Transverse colon (tissue), 4 donors: ENCODE measurements at regions not wholly inside any gene's neighbourhood (a gene's known extent, or its start where the extent isn't known, plus 50 kb on each side); places are given as distances from the start of the nearest gene placed in this dataset.

ENCODE experiments used
- DNase-seq: peaks from one replicate; pipeline ENCODE4 v3.0.0-alpha.2; 2019
- H3K27ac ChIP-seq, 4 donors: fragments of 200-600 bp; sonication (generic); 2 replicates each; pipeline ENCODE4 v1.5.1; 2016 to 2018; ENCODE audit warnings: inconsistent platforms in 4 of 4
- H3K27me3 ChIP-seq: fragments of 200-600 bp; sonication (generic); 2 replicates; pipeline ENCODE4 v1.5.1; 2017; ENCODE audit warnings: inconsistent platforms
- H3K36me3 ChIP-seq, 4 donors: fragments of 200-600 bp; sonication (generic); 2 replicates each; pipeline ENCODE4 v1.5.1; 2017 to 2019; ENCODE audit warnings: inconsistent platforms in 4 of 4
- H3K4me1 ChIP-seq, 4 donors: fragments of 200-600 bp; sonication (generic); 2 replicates each; pipeline ENCODE4 v1.5.1; 2017 to 2020; ENCODE audit warnings: inconsistent platforms in 4 of 4
- H3K4me3 ChIP-seq, 4 donors: fragments of 200-600 bp; sonication (generic); 1 replicate in 1 of 4; 2 replicates in 3 of 4; pipeline versions ENCODE4 v1.5.1 to v1.6.1; 2017 to 2019; ENCODE audit warnings: inconsistent platforms in 4 of 4
- H3K9me3 ChIP-seq, 2 donors: fragments of 200-600 bp; sonication (generic); 2 replicates each; pipeline ENCODE4 v1.5.1; 2017 to 2019; ENCODE audit warnings: inconsistent platforms in 2 of 2
- CTCF ChIP-seq, 5 experiments: fragments of 200-600 bp in 3 of 5; fragments of 450-650 bp in 2 of 5; sonication (generic) in 3 of 5; IDR thresholded peaks; 1 replicate in 2 of 5; 2 replicates in 3 of 5; pipeline ENCODE4 v1.5.1; 2016 to 2017; ENCODE audit warnings: antibody characterized with exemption in 5 of 5, inconsistent platforms in 3 of 5, mild to moderate bottlenecking in 2 of 5, moderate library complexity in 1 of 5
- EP300 ChIP-seq: sonication (generic); formaldehyde crosslinking; IDR thresholded peaks from one replicate; pipeline ENCODE4 v1.6.1; 2017; ENCODE audit warnings: antibody characterized with exemption, low read depth
- POLR2A ChIP-seq: fragments of 450-650 bp; IDR thresholded peaks from one replicate; pipeline ENCODE4 v1.6.1; 2016; ENCODE audit warnings: antibody characterized with exemption, mild to moderate bottlenecking, moderate library complexity
- POLR2AphosphoS5 ChIP-seq, 3 donors: sonication (generic); formaldehyde crosslinking; IDR thresholded peaks; one replicate each; pipeline ENCODE4 v1.6.1; 2016; ENCODE audit warnings: antibody characterized with exemption in 3 of 3
- WGBS, 2 donors: methylation state at CpG; one replicate each; pipeline ENCODE4 v1.1.5; 2018; ENCODE audit warnings: low coverage in 1 of 2; 5-methylcytosine and 5-hydroxymethylcytosine counted together
- in situ Hi-C, 4 donors: fragments of 200-750 bp; cut with MboI; loops; one replicate each; pipeline versions ENCODE4 v1.15.0 to v1.15.1; 2017; ENCODE audit warnings: low sequenced_read_pairs in 3 of 4, low pct_ligation_motif_present in 1 of 4, low pct_unique_long_range_greater_than_20kb in 1 of 4
- intact Hi-C: fragments of 100-400 bp; cut with DNase I; formaldehyde crosslinking; loops from one replicate; pipeline ENCODE4 v1.15.1; 2023; ENCODE audit warnings: low total_unique reads

- Histone ChIP-seq H3K27me3 (no peaks in the 10 kb centered on the region), H3K36me3 (no peaks in the 10 kb centered on the region), H3K4me1 (no peaks in the 10 kb centered on the region), H3K9me3 (no peaks in the 10 kb centered on the region), H3K4me3 (no peak overlapping the region), H3K27ac (no peak overlapping the region)
- TF ChIP-seq EP300, result no peak
- TF ChIP-seq POLR2A, result no peak
- TF ChIP-seq CTCF (IDR thresholded peaks at IDR 0.05), result no peak
- no peak for TF ChIP-seq POLR2AphosphoS5 (IDR thresholded peaks at IDR 0.05)
- no peak for DNase-seq
- WGBS, 2 donors, result 75 to 87% methylated on average over 5 of the region's 5 CpGs
- intact Hi-C loops (no loop called here), in situ Hi-C loops (no loop called here)
Observed at GRCh38 chr17:70610161-70610560, 440.8 kb downstream of the KCNJ2 start.

DNA sequence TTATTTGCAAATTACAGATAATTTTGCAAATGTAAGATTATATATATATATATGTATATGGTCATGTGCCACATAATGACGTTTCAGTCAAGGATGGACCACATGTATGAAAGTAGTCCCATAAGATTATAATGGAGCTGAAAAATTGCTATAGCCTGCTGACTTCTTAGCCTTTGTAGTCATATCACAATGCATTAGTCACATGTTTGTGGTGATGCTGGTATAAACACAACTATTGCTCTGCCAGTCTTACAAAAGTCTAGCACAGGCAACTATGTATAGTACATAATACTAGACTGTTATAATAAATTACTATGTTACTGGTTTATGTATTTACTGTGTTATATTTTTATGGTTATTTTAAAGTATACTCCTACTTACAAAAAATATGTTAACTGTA lies 444.3 kb downstream of the KCNJ2 start:
- Histone ChIP-seq H3K4me3 (no peak overlapping the region), H3K4me1 (no peaks in the 10 kb centered on the region), H3K36me3 (no peaks in the 10 kb centered on the region), H3K9me3 (no peaks in the 10 kb centered on the region), H3K27me3 (no peaks in the 10 kb centered on the region), H3K27ac (no peak overlapping the region)
- intact Hi-C loops (no loop called here), in situ Hi-C loops (no loop called here)
- no peak for TF ChIP-seq POLR2A
- no peak for TF ChIP-seq CTCF (IDR thresholded peaks at IDR 0.05)
- TF ChIP-seq EP300, result no peak
- no peak for TF ChIP-seq POLR2AphosphoS5 (IDR thresholded peaks at IDR 0.05)
- 65 to 80% methylated on average over 1 of the region's 1 CpG for WGBS, 2 donors
- no peak for DNase-seq

- no peaks in the 10 kb centered on the region for H3K9me3 ChIP-seq
- H3K36me3 ChIP-seq, result no peaks in the 10 kb centered on the region
- intact Hi-C loops (no loop called here), in situ Hi-C loops (no loop called here)
- DNase-seq, result no peak
- H3K4me3 ChIP-seq, result no peak overlapping the region
- H3K4me1 ChIP-seq, result no peaks in the 10 kb centered on the region
- no peaks in the 10 kb centered on the region for H3K27me3 ChIP-seq
- TF ChIP-seq EP300 (no peak), POLR2A (no peak), CTCF (IDR thresholded peaks at IDR 0.05) (no peak), POLR2AphosphoS5 (IDR thresholded peaks at IDR 0.05) (no peak)
- H3K27ac ChIP-seq, result no peak overlapping the region
- 74 to 88% methylated on average over 2 of the region's 2 CpGs for WGBS, 2 donors
Observed at GRCh38 chr17:70615831-70616230, 446.5 kb downstream of the KCNJ2 start.

GRCh38 chr17:70618641-70619040 lies 449.3 kb downstream of the KCNJ2 start:
- no peak overlapping the region for H3K4me3 ChIP-seq
- no peak for DNase-seq
- intact Hi-C loops (no loop called here), in situ Hi-C loops (no loop called here)
- 76 to 78% methylated on average over 4 of the region's 4 CpGs for WGBS, 2 donors
- H3K36me3 ChIP-seq, result no peaks in the 10 kb centered on the region
- TF ChIP-seq POLR2AphosphoS5 (IDR thresholded peaks at IDR 0.05) (no peak), CTCF (IDR thresholded peaks at IDR 0.05) (no peak), POLR2A (no peak), EP300 (no peak)
- H3K27me3 ChIP-seq, result no peaks in the 10 kb centered on the region
- peaks cover 0 to 6% (median 0%) of the 10 kb centered on the region in 4 donors for H3K4me1 ChIP-seq
- no peaks in the 10 kb centered on the region for H3K9me3 ChIP-seq
- H3K27ac ChIP-seq, result no peak overlapping the region
